EH (cell line): ENCODE measurements at regions not wholly inside any gene's neighbourhood (a gene's known extent, or its start where the extent isn't known, plus 50 kb on each side); places are given as distances from the start of the nearest gene placed in this dataset.
A peak's percentile ranks its signal among the peaks of the same experiment; 100 is the strongest.

ENCODE experiments used
- DNase-seq: peaks from one replicate; pipeline ENCODE4 v3.0.0-alpha.2; 2015; ENCODE audit warnings: low read depth

DNA sequence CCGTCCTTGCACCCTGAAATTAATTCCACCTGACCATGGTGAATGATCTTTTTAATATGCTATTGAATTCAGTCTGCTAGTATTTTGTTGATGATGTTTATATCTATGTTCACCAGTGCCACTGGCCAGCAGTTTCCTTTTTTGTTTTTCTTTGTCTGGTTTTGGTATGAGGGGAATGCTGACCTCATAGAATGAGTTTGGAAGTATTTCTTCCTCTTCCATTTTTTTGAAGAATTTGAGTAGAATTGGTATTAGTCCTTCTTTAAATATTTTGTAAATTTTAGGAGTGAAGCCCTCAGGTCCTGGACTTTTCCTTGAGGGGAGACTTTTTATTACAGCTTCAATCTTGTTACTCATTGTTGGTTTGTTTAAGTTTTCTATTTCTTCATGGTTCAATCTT, 231.6 kb downstream of the MRPL39 start:
- DNase-seq = peak; percentile 62

GRCh38 chr21:25373126-25374082, 233.9 kb downstream of the MRPL39 start:
- peak; percentile 17 for DNase-seq

GRCh38 chr21:25371841-25372425, 235.3 kb downstream of the MRPL39 start:
- DNase-seq = peak; percentile 21

GRCh38 chr21:25370311-25370744, 237.0 kb downstream of the MRPL39 start:
- peak; percentile 91 for DNase-seq

DNA sequence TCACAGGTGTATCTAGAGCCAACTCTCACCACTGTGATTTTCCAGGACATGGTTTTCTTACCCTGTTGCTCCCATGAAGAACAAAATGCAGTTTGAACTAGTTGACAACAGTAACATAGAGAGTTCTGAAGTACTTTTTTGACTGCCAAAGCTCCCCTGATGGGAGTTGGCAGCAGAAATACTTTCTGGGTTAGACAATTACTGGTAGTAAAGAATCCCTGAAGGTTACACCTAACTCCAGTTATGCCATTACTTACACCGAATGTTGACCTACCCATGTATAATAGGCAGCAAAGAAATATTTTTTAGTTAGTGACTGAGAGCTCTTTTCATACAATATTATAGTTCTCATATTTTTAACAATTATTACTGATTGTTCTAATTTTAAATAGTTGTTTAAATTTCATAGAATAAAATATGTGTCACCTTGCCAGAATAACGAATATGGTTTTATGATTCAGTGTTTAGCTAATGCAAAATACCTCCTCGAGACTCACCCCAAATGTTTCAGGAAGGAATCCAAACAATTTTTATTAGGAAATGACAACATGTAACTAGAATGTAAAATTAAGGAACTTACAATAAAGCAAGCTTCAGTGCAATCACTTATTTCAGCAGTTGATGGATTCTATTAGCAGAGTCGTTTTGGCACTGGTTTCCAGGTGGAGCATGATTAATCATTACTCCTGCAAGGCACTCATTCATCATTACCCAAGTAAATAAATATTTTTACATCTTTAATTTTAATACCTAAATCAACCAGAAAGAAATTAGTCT, 237.6 kb downstream of the MRPL39 start:
- DNase-seq = peak; percentile 66

DNA sequence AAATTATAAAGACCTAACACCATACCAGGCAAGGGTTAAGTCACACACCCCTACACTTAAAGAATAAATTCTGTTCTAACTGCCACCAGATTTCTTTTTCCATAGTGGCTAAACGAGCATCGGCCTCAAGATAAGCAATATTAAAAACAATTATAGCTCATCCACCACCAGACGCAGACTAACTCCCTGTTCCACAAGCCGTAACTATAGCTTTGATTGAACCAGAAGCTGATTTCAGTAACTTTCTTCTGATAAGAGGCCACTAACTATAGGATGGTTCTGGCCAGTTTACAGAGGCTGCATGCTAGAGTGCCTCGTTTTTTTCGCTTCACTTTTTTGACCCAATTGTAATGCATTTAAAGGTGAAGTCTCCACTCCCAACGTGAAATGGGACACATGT, 238.8 kb downstream of the MRPL39 start:
- no peak for DNase-seq

DNA sequence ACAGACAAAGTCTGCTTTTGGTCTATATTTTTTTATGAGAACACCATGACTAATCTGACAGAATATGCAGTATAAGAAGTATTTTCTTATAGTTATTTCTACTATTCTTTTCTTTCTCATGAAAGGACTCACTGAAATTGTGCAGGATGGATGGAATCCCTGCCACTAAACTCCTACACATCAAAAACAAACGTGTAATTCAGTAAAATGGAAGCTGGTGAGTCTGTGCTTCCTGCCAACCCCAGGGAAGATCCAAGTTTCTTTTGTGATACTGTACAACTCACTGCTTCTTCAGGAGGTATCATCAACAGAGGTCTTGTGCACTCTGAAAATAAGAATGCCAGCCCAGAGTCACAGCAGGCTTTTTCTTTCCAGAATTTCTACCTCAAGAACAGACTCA, 241.2 kb downstream of the MRPL39 start:
- DNase-seq = no peak

GRCh38 chr21:25362375-25363267, 244.7 kb downstream of the MRPL39 start:
- DNase-seq = no peak

DNA sequence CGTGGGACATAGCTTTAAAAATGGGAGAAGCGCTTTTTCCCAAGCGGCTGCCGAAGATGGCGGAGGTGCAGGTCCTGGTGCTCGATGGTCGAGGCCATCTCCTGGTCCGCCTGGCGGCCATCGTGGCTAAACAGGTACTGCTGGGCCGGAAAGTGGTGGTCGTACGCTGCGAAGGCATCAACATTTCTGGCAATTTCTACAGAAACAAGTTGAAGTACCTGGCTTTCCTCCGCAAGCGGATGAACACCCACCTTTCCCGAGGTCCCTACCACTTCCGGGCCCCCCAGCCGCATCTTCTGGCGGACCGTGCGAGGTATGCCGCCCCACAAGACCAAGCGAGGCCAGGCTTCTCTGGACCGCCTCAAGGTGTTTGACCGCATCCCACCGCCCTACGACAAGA, 245.5 kb downstream of the MRPL39 start:
- no peak for DNase-seq

DNA sequence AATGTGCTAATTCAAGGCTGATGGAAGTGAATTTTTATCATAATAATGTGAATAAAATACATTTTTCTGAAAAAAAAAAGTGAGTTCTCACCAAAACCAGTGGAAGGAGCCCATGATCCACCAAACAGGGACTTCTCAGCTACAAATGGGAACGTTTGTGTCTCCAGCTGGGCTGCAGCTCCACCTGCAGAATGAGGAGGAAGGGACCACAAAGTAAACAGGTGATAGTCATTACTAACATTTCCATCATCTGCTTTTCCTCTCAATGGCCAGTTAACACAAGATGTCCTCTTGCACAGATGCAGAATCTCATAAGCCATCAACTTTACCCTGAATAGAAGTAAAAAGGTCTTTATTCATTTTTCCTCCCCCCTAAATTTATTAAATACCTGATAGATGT, 246.2 kb downstream of the MRPL39 start:
- DNase-seq = no peak

GRCh38 chr21:25360593-25360992, 246.7 kb downstream of the MRPL39 start:
- no peak for DNase-seq

DNA sequence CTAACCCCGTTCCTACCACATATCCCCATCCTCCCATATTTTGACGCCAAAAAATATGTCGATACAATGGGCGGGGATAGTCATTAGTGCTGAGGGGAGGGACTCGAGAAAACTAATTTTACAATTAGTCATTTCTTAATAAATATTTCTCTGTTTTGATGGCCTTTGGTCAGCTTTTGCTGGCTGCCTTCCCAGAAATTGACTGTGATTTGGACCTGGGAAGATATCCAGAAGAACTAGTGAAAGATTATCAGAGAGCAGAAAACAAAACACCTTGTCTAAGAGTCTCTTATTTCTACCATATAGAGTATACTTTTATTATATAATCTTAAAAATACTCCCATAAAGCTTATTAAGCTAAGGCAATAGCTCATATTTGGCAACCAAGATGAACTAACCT, 247.6 kb downstream of the MRPL39 start:
- peak; percentile 14 for DNase-seq

DNA sequence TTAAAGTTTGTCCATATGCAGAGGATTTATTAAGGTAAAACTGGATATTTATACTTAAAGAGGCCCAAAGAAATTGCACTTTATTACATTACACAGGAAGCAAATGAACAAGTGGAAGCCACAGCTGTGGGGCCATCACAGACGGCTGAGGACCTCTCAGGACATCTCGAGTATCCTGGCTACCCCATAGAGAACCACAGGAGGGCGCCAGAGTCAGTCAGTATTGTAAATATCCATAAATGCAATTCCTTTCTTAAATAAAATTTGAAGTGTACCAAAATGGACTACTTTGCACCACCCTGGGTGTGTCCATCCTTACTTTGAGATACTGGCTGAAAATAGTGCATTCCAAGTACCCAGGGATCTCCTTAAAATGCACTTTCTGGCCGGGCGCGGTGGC, 257.2 kb downstream of the MRPL39 start:
- DNase-seq = peak; percentile 43

DNA sequence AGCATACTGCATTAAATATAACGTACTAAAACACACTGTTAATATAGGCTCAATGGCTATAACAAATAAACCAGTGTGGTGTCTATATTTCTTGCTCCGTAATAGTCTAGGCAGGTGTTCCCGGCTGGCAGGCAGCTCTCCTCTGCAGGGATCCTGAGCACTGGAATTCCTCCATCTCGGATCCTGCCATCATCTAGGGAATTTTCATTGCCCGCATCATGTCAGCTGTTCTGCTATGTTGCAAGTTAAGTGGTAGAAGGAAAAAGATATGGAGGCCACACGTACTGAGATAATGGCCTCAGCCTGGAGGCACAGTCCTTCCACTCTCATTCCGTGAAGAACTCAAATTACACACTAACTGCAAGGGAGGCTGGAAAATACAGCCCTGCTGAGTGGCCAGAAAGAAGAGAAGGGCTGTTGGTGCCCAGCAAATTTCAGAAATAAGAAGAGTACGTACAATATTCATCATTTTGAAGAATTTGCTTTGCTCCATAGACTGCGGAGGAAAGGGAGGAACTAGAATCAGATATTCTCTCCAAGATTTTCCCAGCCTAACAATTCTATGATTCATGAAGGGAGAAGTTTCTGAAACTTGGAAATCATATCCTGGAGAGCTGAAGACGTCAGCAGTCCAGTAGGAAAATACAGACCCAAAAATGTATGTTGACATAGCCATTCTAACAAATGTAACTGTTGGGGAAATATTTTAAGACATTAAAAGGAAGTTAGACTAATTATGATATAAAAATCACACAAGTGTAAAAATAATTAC, 263.3 kb downstream of the MRPL39 start:
- DNase-seq = no peak

- DNase-seq = peak; percentile 70
Observed at GRCh38 chr21:25342816-25343215, 264.5 kb downstream of the MRPL39 start.

DNA sequence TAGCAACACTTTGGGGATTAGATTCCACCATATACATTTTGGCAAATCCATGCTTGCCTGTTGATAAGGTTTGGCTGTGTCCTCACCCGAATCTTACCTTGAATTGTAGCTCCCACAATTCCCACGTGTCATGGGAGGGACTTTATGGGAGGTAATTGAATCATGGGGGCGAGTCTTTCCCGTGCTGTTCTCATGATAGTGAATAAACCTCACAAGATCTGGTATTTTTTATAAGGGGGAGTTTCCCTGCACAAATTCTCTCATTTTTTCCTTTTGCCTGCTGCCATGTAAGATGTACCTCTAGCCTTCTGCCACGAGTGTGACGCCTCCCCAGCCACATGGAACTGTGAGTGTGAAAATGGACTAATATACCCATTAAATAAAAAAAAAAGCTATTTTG, 265.3 kb downstream of the MRPL39 start:
- no peak for DNase-seq

DNA sequence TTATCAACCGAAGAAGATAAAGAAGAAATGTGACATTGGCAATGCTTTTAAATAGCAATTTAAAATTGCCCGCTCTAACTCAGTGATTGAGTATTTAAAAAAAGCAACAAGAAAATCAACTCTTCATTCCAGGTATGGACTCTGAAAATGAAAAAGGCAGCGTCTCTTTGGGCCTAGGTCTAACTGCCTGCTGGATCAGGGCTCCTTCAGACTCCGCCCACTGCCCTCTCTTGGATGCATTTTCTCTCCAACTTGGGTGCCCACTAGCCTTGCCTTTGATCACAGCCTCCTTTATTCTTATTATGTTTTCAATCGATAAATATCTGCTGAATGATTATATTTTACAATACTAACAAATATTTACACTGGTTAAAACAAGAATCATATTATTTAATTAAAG, 268.9 kb downstream of the MRPL39 start:
- no peak for DNase-seq

DNA sequence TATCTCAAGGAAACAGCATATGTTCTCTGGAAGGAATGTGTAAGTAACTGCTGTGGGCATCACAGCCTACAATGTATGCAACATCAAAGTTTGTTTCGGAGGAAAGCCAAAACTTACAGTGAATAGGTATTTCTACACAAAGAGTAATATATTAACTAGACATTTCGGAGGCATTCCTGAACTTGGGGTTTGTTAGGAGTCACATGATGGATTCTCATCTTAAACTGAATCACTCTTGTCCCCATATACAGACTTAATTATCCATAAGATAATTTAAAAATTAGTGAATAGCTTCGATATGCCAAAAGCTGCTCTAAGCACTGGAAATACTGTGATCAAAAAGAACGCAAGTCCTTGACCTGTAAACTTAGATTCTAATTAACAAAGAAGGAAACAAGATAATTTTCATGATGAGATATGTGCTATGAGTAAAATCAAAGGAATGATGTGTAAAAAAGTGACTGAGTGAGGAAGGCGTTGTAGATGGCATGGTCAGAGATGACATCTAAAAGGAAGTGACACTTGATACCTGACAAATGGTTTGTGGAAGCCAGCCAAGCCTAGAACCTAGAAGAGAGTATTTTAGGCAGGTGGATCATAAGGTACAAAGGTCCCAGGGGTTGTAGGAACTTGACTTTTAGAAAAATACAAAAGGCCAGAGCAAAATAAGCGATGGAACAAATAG, 273.1 kb downstream of the MRPL39 start:
- peak; percentile 4 for DNase-seq

- DNase-seq = no peak
Observed at GRCh38 chr21:25331286-25331685, 276.0 kb downstream of the MRPL39 start.

- DNase-seq = no peak
Observed at GRCh38 chr21:25330266-25330665, 277.0 kb downstream of the MRPL39 start.
